Cardiac muscle cell (in vitro differentiated cells and primary cell): ENCODE measurements at regions not wholly inside any gene's neighbourhood (a gene's known extent, or its start where the extent isn't known, plus 50 kb on each side); places are given as distances from the start of the nearest gene placed in this dataset.

Experiments used
- DNase-seq, 2 donors: peaks; one replicate each; pipeline versions ENCODE4 v3.0.0 to v3.0.0-alpha.2; 2010 to 2017; ENCODE audit warnings: low read depth in 1 of 2, low spot score in 1 of 2
- H3K27ac ChIP-seq: fragments of 200-600 bp; sonication (generic); 2 replicates; pipeline ENCODE4 v1.5.1; 2016
- H3K27me3 ChIP-seq: fragments of 200-600 bp; sonication (generic); 2 replicates; pipeline ENCODE4 v1.6.0; 2016; ENCODE audit warnings: control low read depth
- H3K36me3 ChIP-seq: fragments of 200-600 bp; sonication (generic); 2 replicates; pipeline ENCODE4 v1.5.1; 2016; ENCODE audit warnings: control low read depth
- H3K4me1 ChIP-seq: fragments of 200-600 bp; sonication (generic); 2 replicates; pipeline ENCODE4 v1.8.1; 2017; ENCODE audit warnings: low read depth, mild to moderate bottlenecking, mixed run types
- H3K4me3 ChIP-seq: fragments of 200-600 bp; sonication (generic); 2 replicates; pipeline ENCODE4 v1.5.1; 2016; ENCODE audit warnings: mild to moderate bottlenecking
- H3K9me3 ChIP-seq: fragments of 200-600 bp; sonication (generic); 2 replicates; pipeline ENCODE4 v1.5.1; 2017; ENCODE audit warnings: low read depth, mild to moderate bottlenecking, control low read depth
- TF ChIP-seq, protein P1 (sequence below): IDR thresholded peaks from 2 replicates; pipeline ENCODE4 v1.5.1; 2012; ENCODE audit warnings: low read depth, mild to moderate bottlenecking, low read length

DNA sequence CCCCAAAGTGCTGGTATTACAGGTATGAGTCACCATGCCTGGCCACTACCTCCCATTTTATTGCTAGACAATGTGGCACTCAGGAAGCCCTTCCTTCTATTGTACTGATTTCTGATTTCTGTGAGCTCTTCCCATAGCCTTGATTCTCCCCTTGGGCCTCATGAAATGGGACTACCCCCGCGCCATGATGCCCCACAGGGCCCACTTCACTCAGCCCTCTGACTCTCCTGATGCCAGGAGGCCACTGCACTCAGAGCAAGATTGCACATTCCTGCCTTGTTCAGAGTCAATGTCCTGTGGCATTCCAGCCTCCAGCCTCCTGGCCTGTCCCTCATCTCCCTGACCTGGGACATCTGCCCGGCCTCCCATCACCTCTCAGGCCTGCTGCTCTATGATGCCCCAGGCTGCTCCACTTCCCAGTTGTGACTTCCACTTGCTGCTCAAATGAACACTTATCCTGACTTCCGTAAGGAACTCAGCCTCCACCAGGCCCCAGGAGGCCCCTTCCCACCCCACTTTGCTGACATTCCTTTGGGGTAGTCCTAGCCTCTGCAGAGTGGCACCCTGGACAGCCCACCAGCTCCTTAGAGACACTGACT is 66.6 kb upstream of the KSR1 start:
- no peaks in the 10 kb centered on the region for H3K4me1 ChIP-seq
- H3K36me3 ChIP-seq: no peaks in the 10 kb centered on the region
- TF ChIP-seq, protein P1, sequence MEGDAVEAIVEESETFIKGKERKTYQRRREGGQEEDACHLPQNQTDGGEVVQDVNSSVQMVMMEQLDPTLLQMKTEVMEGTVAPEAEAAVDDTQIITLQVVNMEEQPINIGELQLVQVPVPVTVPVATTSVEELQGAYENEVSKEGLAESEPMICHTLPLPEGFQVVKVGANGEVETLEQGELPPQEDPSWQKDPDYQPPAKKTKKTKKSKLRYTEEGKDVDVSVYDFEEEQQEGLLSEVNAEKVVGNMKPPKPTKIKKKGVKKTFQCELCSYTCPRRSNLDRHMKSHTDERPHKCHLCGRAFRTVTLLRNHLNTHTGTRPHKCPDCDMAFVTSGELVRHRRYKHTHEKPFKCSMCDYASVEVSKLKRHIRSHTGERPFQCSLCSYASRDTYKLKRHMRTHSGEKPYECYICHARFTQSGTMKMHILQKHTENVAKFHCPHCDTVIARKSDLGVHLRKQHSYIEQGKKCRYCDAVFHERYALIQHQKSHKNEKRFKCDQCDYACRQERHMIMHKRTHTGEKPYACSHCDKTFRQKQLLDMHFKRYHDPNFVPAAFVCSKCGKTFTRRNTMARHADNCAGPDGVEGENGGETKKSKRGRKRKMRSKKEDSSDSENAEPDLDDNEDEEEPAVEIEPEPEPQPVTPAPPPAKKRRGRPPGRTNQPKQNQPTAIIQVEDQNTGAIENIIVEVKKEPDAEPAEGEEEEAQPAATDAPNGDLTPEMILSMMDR: no peak
- H3K9me3 ChIP-seq: no peaks in the 10 kb centered on the region
- H3K4me3 ChIP-seq: no peak overlapping the region
- no peak overlapping the region for H3K27ac ChIP-seq
- no peak for DNase-seq
- no peaks in the 10 kb centered on the region for H3K27me3 ChIP-seq

DNA sequence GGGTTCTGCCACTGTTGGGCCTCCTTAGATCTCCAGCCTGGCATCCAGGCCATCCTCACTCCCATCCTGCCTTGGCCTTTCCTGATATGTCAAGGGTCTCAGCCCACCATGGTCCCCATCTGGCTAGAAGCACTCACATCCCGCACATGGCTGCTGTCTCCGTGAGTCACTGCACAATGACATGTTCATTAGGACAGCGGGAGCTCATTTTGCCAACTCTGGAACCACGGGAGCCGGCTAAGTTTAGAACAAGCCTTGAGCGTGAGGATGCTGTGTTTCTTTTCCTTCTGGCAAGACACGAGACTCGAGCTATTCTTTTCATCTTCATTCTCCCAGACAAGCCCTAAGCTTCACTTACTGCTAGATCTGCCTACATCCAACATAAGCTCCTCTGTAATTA is 65.7 kb upstream of the KSR1 start:
- Histone ChIP-seq H3K9me3 (no peaks in the 10 kb centered on the region), H3K4me1 (no peaks in the 10 kb centered on the region), H3K27me3 (no peaks in the 10 kb centered on the region), H3K4me3 (no peak overlapping the region), H3K36me3 (no peaks in the 10 kb centered on the region), H3K27ac (no peak overlapping the region)
- no peak for DNase-seq
- TF ChIP-seq, protein P1: no peak

DNA sequence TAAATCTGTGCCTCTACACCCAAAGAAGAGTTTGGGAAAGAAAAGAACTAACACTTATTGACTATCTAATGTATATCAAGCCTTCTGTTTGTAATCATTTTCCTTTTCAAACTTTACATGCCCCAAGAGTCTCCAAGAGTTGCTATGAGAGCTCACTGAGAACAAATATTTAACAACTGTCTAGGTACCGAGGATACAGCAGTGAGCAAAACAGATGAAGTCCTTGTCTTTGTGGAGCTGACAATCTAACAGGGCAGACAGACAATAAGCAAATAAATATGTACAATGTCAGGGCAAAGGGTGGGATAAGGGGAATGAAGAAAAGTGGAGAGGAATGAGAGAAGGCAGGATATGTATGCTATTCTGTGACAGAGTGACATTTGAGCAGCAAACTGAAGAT is 64.8 kb upstream of the KSR1 start:
- no peaks in the 10 kb centered on the region for H3K36me3 ChIP-seq
- no peaks in the 10 kb centered on the region for H3K9me3 ChIP-seq
- no peaks in the 10 kb centered on the region for H3K27me3 ChIP-seq
- H3K4me1 ChIP-seq: no peaks in the 10 kb centered on the region
- no peak overlapping the region for H3K4me3 ChIP-seq
- H3K27ac ChIP-seq: no peak overlapping the region
- TF ChIP-seq, protein P1: no peak
- DNase-seq: no peak

DNA sequence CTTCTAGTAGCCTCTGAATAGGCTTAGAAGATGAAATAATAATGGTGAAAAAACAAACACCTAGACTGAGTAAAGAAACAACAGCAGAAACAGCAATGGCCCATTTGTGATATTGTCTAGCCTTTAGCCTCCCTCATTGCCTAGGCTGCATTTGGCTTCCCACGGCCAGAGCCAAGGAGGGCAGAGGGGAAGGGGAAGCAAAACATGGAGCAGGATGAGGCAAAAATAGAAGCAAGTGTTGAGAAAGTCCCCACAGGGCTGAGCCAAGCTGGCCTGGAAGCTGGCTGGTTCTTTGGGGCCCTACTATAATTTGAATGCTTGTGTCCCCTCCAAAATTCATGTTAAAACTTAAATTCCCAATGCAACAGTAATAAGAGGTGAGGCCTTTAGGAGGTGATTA is 60.2 kb upstream of the KSR1 start:
- TF ChIP-seq, protein P1: no peak

DNA sequence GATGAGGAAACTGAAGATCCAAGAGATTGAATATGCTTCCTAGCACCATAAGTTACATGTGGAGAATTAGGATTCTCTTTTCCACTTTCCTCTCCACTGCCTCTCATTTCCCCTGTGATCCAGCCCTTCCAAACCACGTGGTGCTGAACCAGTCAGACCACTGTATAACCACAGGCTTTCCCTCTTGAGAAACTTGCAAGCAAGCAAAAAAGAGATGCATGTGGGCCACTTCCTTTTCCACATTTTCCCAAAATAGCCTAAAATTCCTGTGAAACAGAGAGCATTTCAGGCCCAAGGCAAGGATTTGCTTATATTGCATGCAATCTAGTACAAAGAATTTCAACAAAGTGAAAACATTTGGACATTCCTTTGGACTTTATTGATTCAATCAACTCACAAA is 59.3 kb upstream of the KSR1 start:
- Histone ChIP-seq H3K4me3 (no peak overlapping the region), H3K4me1 (no peaks in the 10 kb centered on the region), H3K27ac (no peak overlapping the region), H3K27me3 (no peaks in the 10 kb centered on the region), H3K36me3 (no peaks in the 10 kb centered on the region), H3K9me3 (no peaks in the 10 kb centered on the region)
- TF ChIP-seq, protein P1: no peak
- peak in 1 of 2 donors; percentile 74 for DNase-seq

More for the DNA sequence above, 60.2 kb upstream of the KSR1 start:
- Histone ChIP-seq H3K4me1 (no peaks in the 10 kb centered on the region), H3K27ac (no peak overlapping the region), H3K36me3 (no peaks in the 10 kb centered on the region), H3K4me3 (no peak overlapping the region), H3K9me3 (no peaks in the 10 kb centered on the region), H3K27me3 (no peaks in the 10 kb centered on the region)
- DNase-seq: no peak
